Activated CD8-positive, alpha-beta memory T cell treated with anti-CD3 and anti-CD28 coated beads, Interleukin-2, amount 50 U/mL, for 1 hour (primary cell): ENCODE measurements at regions not wholly inside any gene's neighbourhood (a gene's known extent, or its start where the extent isn't known, plus 50 kb on each side); places are given as distances from the start of the nearest gene placed in this dataset.

ENCODE experiments used
- DNase-seq: peaks from one replicate; pipeline ENCODE4 v3.0.0-alpha.2; 2020; ENCODE audit errors: extremely low read depth

DNA sequence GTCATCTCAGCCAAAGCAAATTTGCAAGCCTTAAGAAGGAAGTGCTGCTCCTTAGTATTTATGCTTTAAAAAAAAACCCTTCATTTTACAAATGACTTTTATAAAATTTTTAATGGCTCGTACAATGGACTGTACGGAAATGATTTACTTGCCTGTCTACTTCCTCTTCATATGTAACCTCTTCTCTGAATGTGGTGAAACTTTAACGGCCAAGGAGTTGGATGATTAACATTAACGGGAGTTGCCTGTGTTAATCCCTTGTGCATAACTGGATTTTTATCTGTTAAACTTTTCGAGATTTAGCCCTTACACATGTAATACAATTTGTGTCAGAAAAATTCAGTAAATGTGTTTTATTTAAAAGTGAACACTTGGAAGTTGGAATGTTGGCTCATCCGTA is 429.4 kb downstream of the TBC1D4 start:
- no peak for DNase-seq

DNA sequence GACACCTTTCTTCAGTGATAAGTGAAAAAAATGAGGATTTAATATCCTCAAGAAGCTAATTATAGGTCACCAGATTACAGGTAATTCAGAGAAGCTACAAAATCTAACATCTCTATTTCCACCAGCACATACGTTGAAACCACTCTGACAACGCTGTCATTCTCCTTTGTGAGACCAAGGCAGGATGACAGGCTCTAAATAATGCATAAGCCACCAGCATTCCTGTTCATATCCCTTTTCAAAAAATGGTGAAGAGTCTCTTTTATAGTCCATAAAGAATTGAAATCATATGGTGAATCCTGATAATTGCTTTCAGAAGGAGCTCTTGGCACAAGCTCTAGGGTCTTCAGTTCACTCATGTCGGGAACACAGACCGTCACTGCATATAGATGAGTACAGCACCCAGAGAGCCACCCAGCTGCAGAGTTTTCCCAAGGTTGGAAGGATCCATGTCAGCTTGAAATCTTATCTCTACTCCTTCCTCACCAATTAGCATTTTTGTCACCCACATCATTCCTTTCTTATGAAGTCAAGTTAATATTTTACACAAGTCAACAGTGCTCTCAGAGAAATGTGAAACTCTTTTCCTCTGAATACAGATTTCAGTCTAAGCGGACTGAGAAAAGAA is 431.4 kb downstream of the TBC1D4 start:
- no peak for DNase-seq

DNA sequence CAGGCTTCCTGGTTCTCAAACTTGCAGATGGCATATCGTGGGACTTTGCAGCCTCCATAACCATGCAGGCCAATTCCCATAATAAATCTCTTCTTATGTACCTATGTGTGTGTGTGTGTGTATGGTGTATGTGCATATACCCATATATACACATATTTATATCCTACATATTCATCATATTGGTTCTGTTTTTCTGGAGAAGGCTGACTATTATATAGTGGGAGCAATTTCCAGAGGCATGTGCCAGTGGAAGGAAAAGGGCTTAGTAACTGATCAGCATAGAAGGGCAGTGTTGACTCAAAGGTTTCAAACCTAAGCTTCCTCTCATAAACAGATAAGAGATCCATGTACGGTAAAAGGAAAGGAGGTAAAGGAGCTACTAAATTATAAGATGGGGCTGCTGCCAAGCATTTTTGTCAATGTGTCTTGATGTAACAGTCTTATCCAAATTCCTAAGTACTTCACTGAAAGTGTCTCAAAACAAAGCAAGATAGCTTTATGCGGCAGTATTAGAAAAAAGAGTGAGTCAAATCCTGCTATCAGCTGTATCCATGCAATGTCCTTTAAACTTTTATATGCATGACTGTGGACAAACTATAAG is 432.1 kb downstream of the TBC1D4 start:
- DNase-seq: no peak

DNA sequence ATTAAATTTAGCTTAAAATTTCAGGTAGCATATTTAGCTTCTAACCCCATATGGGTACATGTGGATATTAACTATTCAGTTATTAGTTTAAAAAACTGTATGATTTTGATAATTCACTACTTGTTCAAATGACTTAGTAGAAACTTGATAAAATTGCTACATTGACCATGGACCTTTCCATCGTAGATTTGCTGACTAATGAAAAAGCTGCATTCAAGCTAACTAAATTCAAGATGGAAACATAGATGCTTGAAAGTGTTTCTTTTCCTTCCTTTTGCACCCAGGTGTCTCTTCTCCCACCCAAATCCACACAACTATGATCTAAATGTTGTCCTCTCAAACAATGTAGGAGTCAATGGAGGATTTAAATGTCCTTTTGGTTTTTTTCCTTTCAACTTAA is 439.2 kb downstream of the TBC1D4 start:
- no peak for DNase-seq

DNA sequence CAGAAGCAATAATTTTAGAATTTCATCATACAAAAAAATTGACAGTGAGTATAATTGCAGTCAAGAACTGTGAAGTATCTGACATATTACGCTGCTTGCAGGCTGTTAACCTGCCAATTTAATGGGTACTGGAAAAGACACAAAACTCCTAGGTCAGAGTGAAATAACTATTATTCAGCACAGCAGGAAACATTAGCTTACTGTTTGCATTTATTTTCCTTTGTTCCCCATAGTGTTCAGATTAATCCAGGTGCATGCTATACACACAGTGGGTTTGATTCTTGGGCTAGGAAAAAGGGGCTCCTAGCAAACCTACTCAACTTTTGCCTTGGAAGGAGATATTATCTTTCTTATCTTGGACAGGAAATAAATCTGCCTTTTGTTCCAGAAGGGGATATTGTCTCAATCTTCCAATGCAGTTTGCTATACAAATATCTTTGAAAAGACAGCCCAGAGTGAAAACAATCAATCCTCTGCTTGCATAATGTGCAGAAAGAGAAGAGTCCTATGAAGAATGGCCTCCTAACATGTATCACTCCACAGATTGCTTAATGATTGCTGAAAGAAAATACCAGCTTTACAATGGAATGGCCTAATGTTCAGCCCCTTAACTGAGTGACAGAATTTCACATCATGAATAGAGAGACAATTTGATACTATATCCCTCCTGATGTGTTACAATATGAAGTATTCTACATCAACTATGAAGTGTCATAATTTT is 443.4 kb downstream of the TBC1D4 start:
- no peak for DNase-seq

DNA sequence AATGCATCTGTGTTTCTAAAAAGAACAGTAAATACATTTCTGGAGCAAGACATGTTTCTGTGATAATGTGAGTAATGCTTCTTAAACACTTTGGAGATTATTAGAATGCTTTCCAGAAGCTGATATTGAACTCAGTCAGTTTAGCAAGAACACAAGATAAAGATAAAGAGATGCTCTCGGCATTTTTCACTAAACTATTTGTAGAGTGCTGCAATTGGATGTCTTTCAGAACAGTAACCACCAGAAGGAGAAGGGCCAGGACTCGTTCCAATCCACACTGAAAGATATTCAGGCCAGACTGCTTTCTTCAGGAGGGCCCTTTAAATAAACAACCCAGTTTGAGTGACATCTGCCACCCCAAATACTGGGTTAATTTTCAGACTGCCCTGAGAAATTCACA is 456.0 kb downstream of the TBC1D4 start:
- DNase-seq: no peak

DNA sequence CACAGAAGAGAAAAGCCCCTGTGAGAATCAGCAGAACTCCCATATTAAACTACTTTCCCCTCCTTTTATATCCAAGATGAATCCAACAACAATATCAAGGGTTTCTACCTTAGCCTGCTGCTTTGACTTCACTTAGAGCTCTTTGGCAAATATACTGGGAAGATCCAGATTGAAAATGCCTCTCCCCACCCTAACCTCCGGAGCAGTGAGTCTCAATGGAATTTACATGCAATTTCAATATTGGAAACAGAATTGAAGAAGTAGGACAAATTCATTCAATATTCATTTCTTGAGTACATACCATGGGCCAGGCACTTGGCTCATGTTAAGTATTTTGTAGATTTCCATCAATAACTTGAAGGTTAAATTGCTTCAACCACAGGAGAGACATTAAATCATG is 457.4 kb downstream of the TBC1D4 start:
- no peak for DNase-seq

DNA sequence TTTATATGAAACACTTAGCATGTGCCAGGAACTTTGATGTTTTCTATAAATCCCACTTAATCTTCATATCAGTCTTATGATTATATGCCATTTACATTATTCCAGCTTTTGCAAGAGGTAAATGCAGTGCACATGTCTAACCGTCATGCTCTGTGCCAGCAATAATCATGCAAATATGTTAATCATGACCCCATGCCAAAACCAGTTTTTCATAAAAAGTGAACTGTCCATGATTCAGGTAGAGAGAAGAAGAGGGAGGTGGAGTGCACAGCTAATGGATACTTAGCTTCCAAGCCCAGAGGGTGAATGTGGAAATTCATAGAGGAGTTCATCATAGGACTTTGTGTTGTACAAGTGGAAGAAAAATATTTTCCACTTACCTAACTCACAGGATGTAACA is 458.4 kb downstream of the TBC1D4 start:
- DNase-seq: no peak

DNA sequence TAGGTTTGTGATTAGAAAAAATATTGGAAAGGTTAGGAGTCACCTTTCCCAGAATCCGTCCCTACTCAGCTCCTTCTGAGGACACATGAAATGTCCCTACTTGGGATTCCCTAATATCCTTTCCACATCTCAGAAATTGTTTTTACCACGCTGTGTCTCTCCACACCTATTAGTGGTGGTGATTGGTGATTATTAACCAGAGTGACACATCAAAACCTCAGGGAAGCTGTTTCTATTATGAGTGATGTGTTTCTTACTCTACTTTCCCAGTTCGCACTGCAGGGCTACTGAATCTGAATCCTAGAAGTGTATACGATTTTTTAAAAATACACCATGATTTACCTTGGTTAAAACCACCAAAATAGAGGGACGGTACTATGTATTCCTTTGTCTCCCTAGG is 460.8 kb downstream of the TBC1D4 start:
- DNase-seq: no peak

DNA sequence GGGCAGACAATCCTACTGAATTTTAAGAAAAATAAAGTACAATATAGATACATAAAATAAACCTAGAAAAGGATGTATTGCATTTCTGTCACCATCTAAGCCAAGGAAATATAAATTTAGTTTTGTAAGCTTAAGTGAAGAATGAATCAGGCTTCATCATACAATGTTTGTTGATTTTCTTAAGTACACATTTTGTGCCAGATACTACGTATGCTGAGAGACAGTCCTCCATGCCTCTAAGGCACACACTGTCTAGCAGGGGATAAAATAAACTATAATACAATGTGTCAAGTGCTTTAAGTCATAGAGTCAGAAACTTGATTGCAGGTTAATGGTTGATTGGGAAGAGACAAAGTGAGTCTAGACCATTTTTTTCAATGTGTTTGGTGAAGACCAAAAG is 465.7 kb downstream of the TBC1D4 start:
- no peak for DNase-seq

DNA sequence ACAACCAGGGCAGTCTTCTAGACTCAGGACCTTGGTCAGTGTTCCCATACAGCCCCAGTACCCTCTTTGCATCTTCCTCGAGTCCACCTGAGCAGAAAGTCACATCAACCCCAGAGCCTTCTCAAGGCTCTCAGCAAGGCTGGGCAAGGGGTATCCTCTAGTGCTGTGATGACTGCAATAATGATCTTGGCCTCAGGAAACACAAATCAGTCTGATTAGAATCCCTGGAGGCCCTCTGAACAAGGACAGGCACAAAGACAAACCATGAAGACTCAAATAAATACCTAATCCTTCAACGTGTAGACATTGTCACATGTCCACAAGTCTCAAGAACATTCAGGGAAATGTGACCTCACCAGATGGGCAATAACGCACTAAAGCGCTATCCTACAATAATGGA is 468.2 kb downstream of the TBC1D4 start:
- DNase-seq: no peak

DNA sequence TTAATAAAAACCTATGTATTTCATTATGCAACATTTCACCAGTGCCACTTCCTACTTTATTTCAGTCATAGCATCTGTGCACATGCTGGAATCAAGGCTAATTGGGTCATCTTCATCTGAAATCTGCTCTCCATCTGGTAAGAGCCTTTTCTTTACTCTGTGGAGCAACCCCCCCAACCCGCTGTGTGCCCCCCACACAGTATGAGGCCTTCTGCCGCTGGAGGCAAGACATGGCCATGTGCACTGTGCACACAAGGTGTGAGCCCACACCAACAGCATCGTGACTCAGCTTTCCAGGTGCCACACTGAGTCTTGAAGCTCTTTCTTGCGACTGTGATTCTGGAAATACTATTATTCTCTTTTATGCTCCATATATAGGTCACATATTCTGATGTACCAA is 471.0 kb downstream of the TBC1D4 start:
- no peak for DNase-seq

DNA sequence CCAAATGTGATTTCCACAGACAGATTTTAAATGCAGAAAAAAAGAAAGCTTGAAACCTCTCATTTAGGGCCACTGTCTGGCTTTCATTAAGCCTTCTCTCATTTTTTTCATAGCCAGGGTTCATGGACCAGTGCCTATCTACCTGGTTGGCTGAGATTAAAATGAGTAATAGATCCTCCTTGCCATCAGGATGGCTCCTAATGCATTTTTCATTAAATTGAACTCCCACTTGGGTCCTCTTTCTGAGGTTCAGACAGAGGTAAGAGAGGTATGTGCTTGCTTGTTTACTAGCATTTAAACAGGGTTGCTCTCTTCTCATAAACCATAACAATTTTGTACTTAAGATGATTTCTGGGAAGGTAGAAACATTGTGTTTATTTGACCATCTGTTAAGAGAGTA is 473.0 kb downstream of the TBC1D4 start:
- no peak for DNase-seq

DNA sequence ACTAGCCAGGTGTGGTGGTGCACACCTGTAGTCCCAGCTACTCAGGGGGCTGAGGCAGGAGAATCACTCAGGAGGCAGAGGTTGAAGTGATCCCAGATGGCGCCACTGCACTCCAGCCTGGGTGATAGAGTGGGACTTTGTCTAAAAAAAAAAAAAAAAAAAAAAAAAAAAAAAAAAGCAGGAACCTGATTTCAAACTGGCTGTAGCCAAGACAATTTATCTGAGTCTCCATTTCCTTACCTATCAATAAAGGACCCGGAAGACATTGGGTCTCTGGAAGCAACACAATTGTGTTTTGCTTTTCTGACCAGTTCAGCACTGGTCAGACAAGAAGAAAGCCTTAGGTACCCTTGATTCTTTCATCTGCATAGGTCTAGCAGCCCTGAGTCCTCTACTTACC is 491.0 kb downstream of the TBC1D4 start:
- no peak for DNase-seq

DNA sequence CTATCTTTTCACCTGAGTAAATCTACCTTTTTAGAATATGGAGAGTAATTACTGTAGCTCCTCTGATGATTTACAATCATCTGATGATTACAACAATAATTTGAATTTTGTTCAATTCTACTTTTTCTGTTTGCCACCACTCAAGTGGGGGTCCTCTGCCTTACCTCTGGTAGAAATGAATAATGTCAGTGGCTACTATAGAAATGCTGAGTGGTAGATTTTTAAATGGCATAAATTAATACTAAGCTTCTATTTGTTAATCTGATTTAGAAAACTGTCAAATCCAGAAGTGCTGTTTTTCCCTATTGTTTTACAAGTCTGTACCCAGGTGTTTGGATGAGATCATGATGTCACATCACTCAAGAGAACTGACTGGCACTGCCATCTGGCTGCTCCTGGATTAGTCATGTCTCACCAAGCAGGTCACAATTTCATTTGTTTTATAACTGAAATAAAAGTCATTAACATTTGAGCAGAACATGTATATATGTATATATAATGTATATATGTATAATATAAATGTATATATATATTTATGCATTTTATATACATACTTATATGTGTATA is 494.8 kb downstream of the TBC1D4 start:
- DNase-seq: no peak

DNA sequence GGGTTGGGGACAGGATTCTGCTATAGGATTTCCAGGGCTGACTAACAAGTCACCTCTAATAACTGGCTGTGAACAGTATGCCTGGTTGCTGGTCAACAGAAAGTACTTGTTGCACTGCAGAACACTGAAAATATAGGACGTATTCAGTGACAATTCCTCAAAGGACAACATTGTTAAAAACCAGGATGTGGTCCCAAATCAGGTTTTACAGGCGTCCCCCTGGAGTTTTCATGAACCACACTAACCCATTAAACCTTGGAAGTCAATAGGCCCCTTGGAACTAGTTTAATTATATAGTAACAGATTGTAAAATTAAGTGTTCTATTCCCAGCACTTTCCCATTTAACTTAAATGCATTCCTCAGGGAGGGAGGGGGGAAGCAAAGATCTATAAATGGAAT is 495.4 kb downstream of the TBC1D4 start:
- DNase-seq: no peak

DNA sequence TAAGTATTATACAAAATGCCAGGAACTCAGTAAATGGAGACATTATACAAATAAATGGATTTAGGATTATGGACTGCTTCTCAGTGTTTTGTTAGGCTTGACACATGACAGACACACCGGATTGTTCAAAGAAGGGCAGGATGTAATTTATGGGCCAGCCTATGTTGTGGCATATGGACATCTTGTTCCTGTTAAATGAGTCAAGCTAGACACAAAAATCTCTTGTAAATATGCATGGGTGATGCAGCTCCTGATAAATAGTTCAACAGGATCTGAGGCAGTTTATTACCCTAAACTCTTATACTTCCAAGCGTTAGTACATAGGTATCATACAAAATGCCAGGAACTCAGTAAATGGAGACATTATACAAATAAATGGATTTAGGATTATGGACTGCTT is 502.3 kb downstream of the TBC1D4 start:
- no peak for DNase-seq

DNA sequence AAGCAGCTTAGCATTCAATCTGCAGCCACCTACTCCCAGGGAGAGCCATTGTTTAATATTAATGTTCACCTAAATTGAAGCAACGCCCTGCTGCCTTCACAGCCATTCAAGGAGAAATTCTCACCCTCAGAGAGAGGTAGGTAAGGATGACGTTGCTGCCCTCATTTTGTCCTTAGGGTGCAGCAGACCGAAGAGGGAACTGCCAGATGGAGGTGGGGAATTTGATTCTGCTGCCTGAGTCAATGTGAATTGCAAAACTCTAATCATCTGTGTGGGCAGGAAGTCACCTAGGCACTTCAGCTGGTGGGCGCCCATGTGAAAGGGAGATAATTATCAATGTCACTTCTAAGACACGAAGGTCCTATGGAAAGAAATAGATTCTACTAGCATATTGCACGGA is 503.4 kb downstream of the TBC1D4 start:
- no peak for DNase-seq

DNA sequence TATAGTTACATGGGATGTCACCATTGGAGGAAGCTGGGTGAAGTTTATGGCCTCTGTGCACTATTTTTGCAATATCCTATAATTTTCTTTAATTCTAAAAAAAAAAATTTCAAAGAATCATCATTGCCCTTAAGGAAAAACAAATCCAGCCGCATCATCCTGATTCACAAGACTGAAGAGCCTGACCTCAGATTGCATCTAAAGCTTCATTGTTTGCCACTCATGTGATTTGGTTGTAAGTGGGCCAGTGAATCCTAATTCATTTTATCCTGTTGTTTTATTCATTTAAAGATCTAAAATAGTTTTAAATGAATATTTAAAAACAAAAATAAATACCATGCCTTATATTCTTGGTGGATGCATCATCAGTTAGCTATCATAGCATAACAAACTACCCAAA is 504.5 kb downstream of the TBC1D4 start:
- no peak for DNase-seq

DNA sequence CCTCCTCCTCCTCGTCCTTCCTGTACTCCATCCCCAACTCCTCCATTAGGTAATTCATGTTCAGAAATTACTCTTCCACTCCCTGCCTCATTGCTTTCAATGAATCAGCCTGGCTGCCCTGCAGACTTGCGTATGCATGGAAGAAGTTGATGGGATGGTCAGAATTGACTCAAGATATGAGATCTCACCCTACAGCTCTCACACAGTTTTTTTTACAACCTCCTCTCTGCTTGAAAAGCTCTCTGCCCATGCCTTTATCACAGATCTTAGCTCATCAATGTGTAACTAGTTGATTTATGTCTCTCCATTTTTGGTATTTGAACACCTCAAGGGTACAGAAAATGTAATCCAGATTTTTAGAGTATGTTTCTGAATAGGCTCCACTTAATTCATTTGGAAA is 506.9 kb downstream of the TBC1D4 start:
- DNase-seq: no peak

DNA sequence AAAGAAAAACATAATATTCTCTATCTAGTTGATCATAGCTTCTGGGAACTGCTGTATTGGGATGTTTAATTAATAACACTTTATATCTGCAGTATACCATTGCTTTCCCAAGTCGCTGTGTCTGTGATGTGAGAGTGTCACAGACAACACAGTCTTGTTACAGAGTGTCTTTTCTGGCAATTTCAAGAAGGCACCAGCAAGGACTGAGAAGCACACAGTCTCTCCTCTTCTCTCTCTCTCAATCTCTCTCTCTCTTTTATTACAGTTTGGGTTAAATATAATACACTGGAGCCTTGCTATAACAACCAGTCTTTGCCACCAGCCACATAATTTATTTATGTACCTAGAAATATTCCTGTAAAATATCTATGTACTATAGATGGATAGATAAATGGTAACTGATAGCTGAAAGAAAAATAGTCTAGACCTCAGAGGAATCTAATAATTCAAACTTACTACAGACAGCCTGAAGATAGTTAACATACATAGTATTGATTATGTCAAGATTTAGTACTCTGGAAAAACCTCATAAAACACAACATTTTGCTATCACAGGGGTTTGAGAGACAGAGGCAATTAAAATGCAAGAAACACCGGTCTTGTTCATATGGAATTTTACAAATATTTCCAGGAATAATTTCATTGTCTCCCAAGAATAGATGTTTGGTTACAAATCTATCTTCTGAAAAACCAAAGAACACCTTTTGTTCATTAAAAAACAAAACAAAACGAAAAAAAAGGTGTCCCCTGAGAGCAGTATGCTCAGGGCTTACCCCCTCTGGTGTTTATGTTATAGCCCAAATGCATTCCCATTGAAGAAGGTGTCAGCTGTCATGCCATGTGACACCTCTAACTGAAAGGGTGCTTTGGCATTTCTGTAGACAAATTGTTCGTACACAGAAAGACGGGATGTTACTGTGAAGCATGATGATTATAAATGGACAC is 507.8 kb downstream of the TBC1D4 start:
- no peak for DNase-seq

DNA sequence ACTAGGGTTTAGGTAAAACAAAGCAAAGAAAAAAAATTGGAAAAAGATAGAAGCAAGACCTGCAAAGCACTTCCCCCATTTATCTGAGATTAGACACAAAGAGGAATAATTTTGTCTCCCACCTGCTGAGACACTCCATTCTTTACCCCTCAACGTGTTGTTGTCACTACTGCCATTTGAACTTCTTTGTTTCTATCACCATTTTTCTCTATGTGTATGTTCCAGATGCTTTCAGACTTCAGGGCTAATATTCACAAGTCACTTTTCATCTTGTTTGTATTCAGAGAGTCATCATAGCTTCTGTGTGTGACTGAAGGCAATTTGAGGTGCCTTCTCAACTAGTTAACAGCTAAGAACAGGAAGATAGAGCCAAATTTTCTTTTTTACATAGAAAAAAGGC is 512.5 kb downstream of the TBC1D4 start:
- no peak for DNase-seq
